ENCODE measurements at regions not wholly inside any gene's neighbourhood (a gene's known extent, or its start where the extent isn't known, plus 50 kb on each side); places are given as distances from the start of the nearest gene placed in this dataset.
"Not testable (repeated sequence)": the region's sequence is repeated elsewhere in the genome, so short reads cannot be mapped to it uniquely, and the experiment has no call there.

- no peak overlapping the region for H3K27ac ChIP-seq
- WGBS, 3 donors = 75 to 91% (median 87%) methylated on average over 2 of the region's 2 CpGs
- TF ChIP-seq CTCF (IDR thresholded peaks at IDR 0.05) (no peak), POLR2A (IDR thresholded peaks at IDR 0.05) (no peak), EP300 (IDR thresholded peaks at IDR 0.05) (no peak)
- intact Hi-C loops (cut with DNase I) = loop anchor here in 1 of 4 donors (10.0 kb wide), 1 partner anchor 1851 kb away; no protein-coding TSS in a partner anchor
- no peaks in the 10 kb centered on the region for H3K27me3 ChIP-seq
- no peak overlapping the region for H3K4me3 ChIP-seq
- H3K4me1 ChIP-seq (ENCODE audit: insufficient read depth) = no peaks in the 10 kb centered on the region
- no peaks in the 10 kb centered on the region for H3K9me3 ChIP-seq
- no peaks in the 10 kb centered on the region for H3K36me3 ChIP-seq
- DNase-seq = no peak
Measured at GRCh38 chr12:89195470-89195869, 156.8 kb downstream of the DUSP6 start.

GRCh38 chr12:89194683-89195082 is 157.6 kb downstream of the DUSP6 start:
- Histone ChIP-seq H3K27me3 (no peaks in the 10 kb centered on the region), H3K4me3 (no peak overlapping the region), H3K9me3 (no peaks in the 10 kb centered on the region), H3K27ac (no peak overlapping the region), H3K4me1 (ENCODE audit: insufficient read depth) (no peaks in the 10 kb centered on the region), H3K36me3 (no peaks in the 10 kb centered on the region)
- no peak for DNase-seq
- intact Hi-C loops (cut with DNase I) = loop anchor here in 1 of 4 donors (10.0 kb wide), 1 partner anchor 1850 kb away; no protein-coding TSS in a partner anchor
- 89 to 91% (median 91%) methylated on average over 5 of the region's 5 CpGs for WGBS, 3 donors
- no peak for TF ChIP-seq EP300 (IDR thresholded peaks at IDR 0.05)
- no peak for TF ChIP-seq POLR2A (IDR thresholded peaks at IDR 0.05)
- TF ChIP-seq CTCF (IDR thresholded peaks at IDR 0.05) = no peak

GRCh38 chr12:89192429-89192828 is 159.9 kb downstream of the DUSP6 start:
- DNase-seq = no peak
- Histone ChIP-seq H3K4me1 (ENCODE audit: insufficient read depth) (no peaks in the 10 kb centered on the region), H3K4me3 (no peak overlapping the region), H3K27me3 (no peaks in the 10 kb centered on the region), H3K36me3 (no peaks in the 10 kb centered on the region), H3K27ac (no peak overlapping the region), H3K9me3 (no peaks in the 10 kb centered on the region)
- 86 to 88% (median 86%) methylated on average over 3 of the region's 3 CpGs for WGBS, 3 donors
- intact Hi-C loops (cut with DNase I) = loop anchor here in 1 of 4 donors (10.0 kb wide), 1 partner anchor 1848 kb away; no protein-coding TSS in a partner anchor
- TF ChIP-seq EP300 (IDR thresholded peaks at IDR 0.05) = no peak
- no peak for TF ChIP-seq CTCF (IDR thresholded peaks at IDR 0.05)
- TF ChIP-seq POLR2A (IDR thresholded peaks at IDR 0.05) = no peak

- H3K9me3 ChIP-seq; DNase-seq; H3K4me3 ChIP-seq; H3K4me1 ChIP-seq (ENCODE audit: insufficient read depth); H3K27ac ChIP-seq; H3K27me3 ChIP-seq; H3K36me3 ChIP-seq: not testable (repeated sequence)
- intact Hi-C loops (cut with DNase I) = loop anchor here in 1 of 4 donors (10.0 kb wide), 1 partner anchor 1847 kb away; no protein-coding TSS in a partner anchor
Measured at GRCh38 chr12:89191597-89191996, 160.7 kb downstream of the DUSP6 start.

GRCh38 chr12:89189448-89189847 is 162.9 kb downstream of the DUSP6 start:
- no peak for DNase-seq
- WGBS, 3 donors = 93 to 98% (median 93%) methylated on average over 1 of the region's 1 CpG
- intact Hi-C loops (cut with DNase I) = loop anchor here in 1 of 4 donors (10.0 kb wide), 1 partner anchor 435 kb away; no protein-coding TSS in a partner anchor
- Histone ChIP-seq H3K36me3 (no peaks in the 10 kb centered on the region), H3K4me3 (no peak overlapping the region), H3K4me1 (ENCODE audit: insufficient read depth) (no peaks in the 10 kb centered on the region), H3K9me3 (no peaks in the 10 kb centered on the region), H3K27me3 (no peaks in the 10 kb centered on the region), H3K27ac (no peak overlapping the region)
- TF ChIP-seq EP300 (IDR thresholded peaks at IDR 0.05) = no peak
- TF ChIP-seq POLR2A (IDR thresholded peaks at IDR 0.05) = no peak
- no peak for TF ChIP-seq CTCF (IDR thresholded peaks at IDR 0.05)

All from ovary (tissue), 7 donors.